GM19397 (cell line): ENCODE measurements at regions not wholly inside any gene's neighbourhood (a gene's known extent, or its start where the extent isn't known, plus 50 kb on each side); places are given as distances from the start of the nearest gene placed in this dataset.
A peak's percentile ranks its signal among the peaks of the same experiment; 100 is the strongest.
"Not testable (repeated sequence)": the region's sequence is repeated elsewhere in the genome, so short reads cannot be mapped to it uniquely, and the experiment has no call there.

Experiments
- ATAC-seq: cut with Tn5 transposase; IDR thresholded peaks from one replicate; pipeline ENCODE4 v1.9.1; 2021; ENCODE audit warnings: mild to moderate bottlenecking, moderate library complexity; ENCODE audit not compliant: unreplicated experiment

- ATAC-seq: no peak
These were observed 75.0 kb upstream of the XPA start for GRCh38 chr9:97772145-97772544.

DNA sequence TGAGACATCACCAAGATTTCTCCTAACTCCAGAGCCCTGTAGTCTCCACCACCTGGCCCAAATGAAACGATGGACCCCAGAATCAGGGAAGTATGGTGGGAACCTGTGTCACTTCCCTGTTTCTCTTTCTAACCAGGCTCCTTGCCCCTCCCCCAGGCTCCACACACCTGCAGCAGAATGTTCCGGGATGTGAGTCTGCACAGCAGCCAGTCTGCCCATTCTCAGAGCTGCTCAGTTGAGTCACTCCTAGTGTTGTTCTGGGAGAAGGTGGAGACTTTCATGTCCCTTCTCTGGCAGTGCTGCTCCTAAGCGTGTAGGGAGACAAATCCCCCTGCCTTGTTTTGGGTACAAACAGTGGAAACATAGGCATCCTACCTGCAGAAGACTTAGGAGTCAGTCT lies 76.0 kb upstream of the XPA start:
- ATAC-seq: no peak

DNA sequence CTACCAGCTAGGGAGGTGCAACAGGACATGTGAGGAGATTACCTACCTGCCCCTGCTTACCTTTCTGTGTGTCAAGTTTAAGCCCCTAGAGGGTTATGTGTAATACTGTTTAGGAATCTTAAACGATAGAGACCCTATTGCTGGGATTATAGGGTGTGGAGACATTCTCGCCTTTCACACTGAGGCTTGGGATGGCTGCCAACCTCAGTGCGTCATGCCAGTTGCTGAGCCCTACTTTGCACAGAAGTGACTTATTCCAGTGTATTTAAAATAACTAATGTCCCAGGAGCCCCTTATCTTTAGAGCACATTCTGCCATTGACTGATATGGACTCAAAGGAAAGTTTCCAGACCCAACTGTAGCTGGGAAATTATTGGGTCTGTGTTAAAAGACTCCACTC lies 76.6 kb upstream of the XPA start:
- no peak for ATAC-seq

- no peak for ATAC-seq
These were observed 77.5 kb upstream of the XPA start for GRCh38 chr9:97774673-97775072.

GRCh38 chr9:97778740-97779139 lies 74.3 kb upstream of the FOXE1 start:
- ATAC-seq: not testable (repeated sequence)

GRCh38 chr9:97779608-97780007 lies 73.4 kb upstream of the FOXE1 start:
- ATAC-seq: no peak

DNA sequence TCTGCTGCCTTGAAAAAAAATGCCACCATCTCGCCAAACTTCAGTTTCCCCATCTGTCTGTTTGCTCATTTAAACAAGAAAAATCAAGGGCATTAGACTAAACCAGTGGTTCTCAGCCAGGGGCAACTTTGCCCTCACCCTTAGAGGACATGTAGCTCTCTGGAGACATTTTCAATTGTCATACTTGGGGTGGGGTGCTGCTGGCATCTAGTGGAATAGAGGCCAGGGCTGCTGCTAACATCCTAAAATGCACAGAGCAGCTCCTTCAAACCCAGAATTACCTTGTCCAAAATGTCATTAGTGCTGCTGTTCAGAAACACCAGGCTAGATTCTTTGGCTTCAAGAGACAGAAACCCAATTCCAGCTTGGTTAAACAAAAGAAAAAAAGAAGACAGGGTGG lies 71.1 kb upstream of the FOXE1 start:
- ATAC-seq: no peak

DNA sequence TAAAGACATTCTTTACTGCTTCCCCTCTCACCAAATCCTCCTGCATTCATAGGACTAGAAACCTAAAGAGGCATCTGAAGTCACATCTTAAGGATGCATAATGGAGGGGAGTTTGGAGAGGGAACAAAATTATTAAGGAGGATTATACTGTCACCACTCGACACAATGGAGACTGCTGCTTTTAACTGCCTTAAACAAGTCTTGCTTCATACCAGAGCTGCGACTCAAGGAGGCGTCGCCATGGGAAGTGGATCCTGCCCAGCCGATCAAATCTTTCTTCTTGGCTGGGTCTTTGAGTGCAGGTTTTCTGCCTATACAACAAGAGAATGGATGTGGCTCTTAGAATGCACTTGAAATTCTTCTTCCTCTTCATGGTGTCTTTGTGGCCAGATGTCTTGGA lies 66.7 kb upstream of the FOXE1 start:
- no peak for ATAC-seq

- ATAC-seq: no peak
These were observed 65.5 kb upstream of the FOXE1 start for GRCh38 chr9:97787551-97787950.

DNA sequence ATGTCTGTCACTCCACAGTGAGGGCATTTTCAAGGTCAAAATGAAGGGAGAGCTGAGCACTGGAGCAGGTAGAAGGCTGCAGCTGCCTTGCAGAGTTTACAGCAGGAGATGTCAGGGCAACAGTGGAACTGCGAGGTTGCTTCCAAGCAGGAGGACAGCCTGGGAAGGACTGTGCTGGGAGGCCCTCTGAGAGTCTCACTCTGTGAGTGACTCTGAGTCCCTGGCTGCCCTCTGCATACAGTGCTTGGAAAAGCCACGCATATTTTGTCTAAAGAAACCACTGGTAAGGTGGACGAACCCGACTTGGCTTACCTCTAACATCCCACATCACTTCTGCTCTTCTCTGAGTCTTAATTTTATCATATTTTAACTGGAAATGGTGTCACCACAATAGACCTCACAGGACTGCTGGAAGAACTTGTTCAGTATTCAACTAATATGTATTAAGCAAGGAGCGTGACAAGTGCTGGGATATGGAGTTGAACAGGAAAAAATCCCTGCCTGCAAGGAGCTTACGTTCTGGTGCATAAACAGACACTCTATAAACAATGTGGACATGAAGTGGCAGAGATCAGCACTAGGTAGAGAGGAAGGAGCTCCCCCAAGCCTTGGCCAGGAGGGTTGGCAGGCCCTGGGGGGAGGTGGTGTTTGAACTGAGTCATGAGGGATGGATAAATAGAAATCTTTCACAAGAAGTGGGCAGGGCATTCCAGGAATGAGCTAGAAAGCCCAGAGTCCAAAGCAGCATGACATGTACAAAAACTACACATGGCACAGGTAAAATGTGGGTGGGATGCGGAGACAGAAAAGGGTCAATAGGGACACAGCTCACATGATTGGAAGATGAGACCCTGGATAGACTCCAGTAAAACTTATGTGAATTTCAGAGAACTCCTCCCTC lies 64.0 kb upstream of the FOXE1 start:
- ATAC-seq: no peak

DNA sequence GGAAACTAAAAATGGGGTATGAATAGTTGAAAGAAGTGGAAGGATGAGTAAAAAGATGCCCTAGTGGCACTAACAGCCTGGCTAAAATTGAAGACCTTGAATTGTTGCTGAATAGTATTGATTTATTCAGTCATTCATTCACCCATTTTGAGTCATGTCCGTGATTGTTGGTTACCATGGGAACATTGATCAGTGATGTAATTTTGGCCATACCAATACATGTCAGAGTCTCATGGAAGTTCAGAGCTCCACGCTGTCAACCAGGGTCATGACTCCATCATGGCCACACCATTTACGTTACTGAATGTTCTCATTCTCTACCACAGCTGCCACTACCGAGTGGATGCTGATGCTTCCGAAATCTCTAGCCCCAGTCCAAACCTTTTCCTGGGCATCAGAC lies 62.5 kb upstream of the FOXE1 start:
- ATAC-seq: no peak

GRCh38 chr9:97791542-97791941 lies 61.5 kb upstream of the FOXE1 start:
- ATAC-seq: no peak

DNA sequence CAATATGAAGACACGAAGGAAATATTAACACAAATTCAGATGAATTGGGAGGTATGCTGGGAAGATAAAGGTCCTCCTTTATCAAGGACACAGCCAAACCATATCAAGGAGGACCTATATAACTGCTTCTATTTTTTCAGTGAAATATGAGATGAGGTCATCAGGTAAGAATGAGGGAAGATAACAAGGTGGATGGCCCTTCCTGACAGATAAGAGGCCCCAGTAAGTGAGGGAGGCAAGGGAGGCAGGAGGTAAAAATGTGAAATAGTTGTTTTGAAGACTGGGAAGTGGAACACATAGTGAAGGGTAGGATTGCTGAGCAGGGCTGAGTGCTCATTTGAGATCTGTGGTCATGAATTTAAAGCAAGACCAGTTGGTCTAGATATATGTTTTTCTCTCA lies 60.0 kb upstream of the FOXE1 start:
- no peak for ATAC-seq

DNA sequence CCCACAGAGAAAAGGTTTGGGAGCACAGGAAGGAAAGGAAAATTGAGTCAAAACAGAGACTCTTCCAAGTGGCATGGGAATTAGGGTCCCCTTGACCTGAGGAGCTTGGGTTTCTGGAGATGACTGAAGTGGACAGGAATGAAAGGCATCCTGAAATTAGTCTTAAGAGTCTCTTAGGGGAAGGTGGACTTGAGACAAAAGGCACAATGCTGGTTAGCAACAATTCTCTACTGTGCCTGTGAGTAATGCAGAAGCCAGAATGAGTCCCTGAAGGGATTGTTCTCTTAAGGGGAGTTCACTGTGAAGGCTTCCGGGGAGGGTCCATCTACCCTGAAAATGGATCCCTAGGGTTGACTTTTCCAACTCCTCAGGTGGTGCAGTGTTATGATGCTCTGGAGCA lies 58.4 kb upstream of the FOXE1 start:
- ATAC-seq: no peak

DNA sequence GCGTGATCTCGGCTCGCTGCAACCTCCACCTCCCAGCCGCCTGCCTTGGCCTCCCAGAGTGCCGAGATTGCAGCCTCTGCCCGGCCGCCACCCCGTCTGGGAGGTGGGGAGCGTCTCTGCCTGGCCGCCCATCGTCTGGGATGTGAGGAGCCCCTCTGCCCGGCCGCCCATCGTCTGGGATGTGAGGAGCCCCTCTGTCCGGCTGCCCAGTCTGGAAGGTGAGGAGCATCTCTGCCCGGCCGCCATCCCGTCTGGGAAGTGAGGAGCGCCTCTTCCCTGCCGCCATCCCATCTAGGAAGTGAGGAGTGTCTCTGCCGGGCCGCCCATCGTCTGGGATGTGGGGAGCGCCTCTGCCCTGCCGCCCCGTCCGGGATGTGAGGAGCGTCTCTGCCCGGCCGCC lies 56.9 kb upstream of the FOXE1 start:
- not testable (repeated sequence) for ATAC-seq

- ATAC-seq: no peak
These were observed 51.8 kb upstream of the FOXE1 start for GRCh38 chr9:97801180-97801579.

GRCh38 chr9:97802276-97802675 lies 50.8 kb upstream of the FOXE1 start:
- ATAC-seq: no peak

GRCh38 chr9:97803167-97804058 lies 49.6 kb upstream of the FOXE1 start:
- peak; percentile 92 for ATAC-seq
